ENCODE measurements at regions not wholly inside any gene's neighbourhood (a gene's known extent, or its start where the extent isn't known, plus 50 kb on each side); places are given as distances from the start of the nearest gene placed in this dataset.

DNA sequence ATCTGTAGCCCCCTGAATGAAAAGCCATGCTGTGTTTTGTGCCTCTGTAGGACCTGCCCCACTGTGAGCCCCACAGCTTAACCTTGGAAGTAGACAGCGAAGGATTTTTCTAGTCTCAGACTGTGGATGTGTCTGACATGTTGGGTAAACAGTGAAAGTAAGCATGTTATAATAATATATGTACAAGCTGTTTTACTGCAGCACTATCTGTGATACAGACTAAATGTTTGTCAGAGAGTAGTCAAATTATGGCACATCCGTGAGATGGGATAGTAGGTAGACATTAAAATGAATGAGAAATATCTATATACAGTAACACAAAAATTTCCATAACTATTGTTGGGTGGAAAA, 381.2 kb upstream of the NR3C2 start:
- CTCF ChIA-PET = no interaction called here
- no peak overlapping the region for H3K9ac ChIP-seq

GRCh38 chr4:148822572-148823418, 380.6 kb upstream of the NR3C2 start:
- H3K9me3 ChIP-seq = no peaks in the 10 kb centered on the region
- H3K27ac ChIP-seq (ENCODE audit: low read depth in 2 of 2, low read length in 1 of 2) = no peak overlapping the region
- POLR2A ChIA-PET = no interaction called here
- H3K36me3 ChIP-seq (replicated peaks in 1 of 2; ENCODE audit: control insufficient read depth in 1 of 2, insufficient read depth in 2 of 2, low read length in 1 of 2) = no peaks in the 10 kb centered on the region
- no peaks in the 10 kb centered on the region for H4K20me1 ChIP-seq (ENCODE audit: insufficient read depth)
- H3K4me3 ChIP-seq (ENCODE audit: low read depth in 2 of 2, low read length in 1 of 2) = no peak overlapping the region
- no peaks in the 10 kb centered on the region for H3F3A ChIP-seq (replicated peaks; ENCODE audit: insufficient read depth)
- CTCF ChIA-PET = no interaction called here
- no peak overlapping the region for H3K4me2 ChIP-seq
- H3K27me3 ChIP-seq (ENCODE audit: insufficient read depth) = no peaks in the 10 kb centered on the region; the same call in 1 of the 2 replicates
- H3K9ac ChIP-seq = no peak overlapping the region
- H3K79me2 ChIP-seq (ENCODE audit: insufficient read depth) = no peaks in the 10 kb centered on the region
- no peak for TF ChIP-seq ELF1 (IDR thresholded peaks at IDR 0.05)
- TF ChIP-seq EZH2phosphoT487 (IDR thresholded peaks at IDR 0.05; ENCODE audit: borderline replicate concordance, low read depth) = no peak
- TF ChIP-seq TAF1 (IDR thresholded peaks at IDR 0.05; ENCODE audit: borderline replicate concordance, low read depth, low read length) = no peak
- TF ChIP-seq RAD21 (IDR thresholded peaks at IDR 0.05; ENCODE audit: low read length) = no peak
- TF ChIP-seq SMC3 (IDR thresholded peaks at IDR 0.05; ENCODE audit: low read depth, low read length) = no peak
- TF ChIP-seq POLR2AphosphoS5 (IDR thresholded peaks at IDR 0.05; ENCODE audit: low read depth, low read length) = no peak
- no peak for TF ChIP-seq NRF1 (IDR thresholded peaks at IDR 0.05; ENCODE audit: low read depth, low read length)
- TF ChIP-seq TCF12 (IDR thresholded peaks at IDR 0.05) = no peak
- WGBS (ENCODE audit: low lambda C conversion rate) = 0% methylated on average over 5 of the region's 5 CpGs
- H3K9me2 ChIP-seq = no peaks in the 10 kb centered on the region
- no peaks in the 10 kb centered on the region for H3K4me1 ChIP-seq (ENCODE audit: control insufficient read depth in 1 of 2, insufficient read depth in 2 of 2, low read depth in 1 of 2, low read length in 1 of 2)
- H2AFZ ChIP-seq (ENCODE audit: low read depth) = no peak overlapping the region
- no peak for DNase-seq

More for the DNA sequence above, 381.2 kb upstream of the NR3C2 start:
- Histone ChIP-seq H3K79me2 (ENCODE audit: insufficient read depth) (no peaks in the 10 kb centered on the region), H3K9me3 (no peaks in the 10 kb centered on the region), H3K4me2 (no peak overlapping the region), H4K20me1 (ENCODE audit: insufficient read depth) (no peaks in the 10 kb centered on the region), H2AFZ (ENCODE audit: low read depth) (no peak overlapping the region), H3K9me2 (no peaks in the 10 kb centered on the region), H3K27me3 (ENCODE audit: insufficient read depth) (no peaks in the 10 kb centered on the region; the same call in 1 of the 2 replicates), H3K4me1 (ENCODE audit: control insufficient read depth in 1 of 2, insufficient read depth in 2 of 2, low read depth in 1 of 2, low read length in 1 of 2) (no peaks in the 10 kb centered on the region), H3F3A (replicated peaks; ENCODE audit: insufficient read depth) (no peaks in the 10 kb centered on the region), H3K27ac (ENCODE audit: low read depth in 2 of 2, low read length in 1 of 2) (no peak overlapping the region), H3K4me3 (ENCODE audit: low read depth in 2 of 2, low read length in 1 of 2) (no peak overlapping the region), H3K36me3 (replicated peaks in 1 of 2; ENCODE audit: control insufficient read depth in 1 of 2, insufficient read depth in 2 of 2, low read length in 1 of 2) (no peaks in the 10 kb centered on the region)
- WGBS (ENCODE audit: low lambda C conversion rate) = 1% methylated on average over 2 of the region's 2 CpGs
- no peak for DNase-seq
- TF ChIP-seq CTCF (IDR thresholded peaks at IDR 0.05) = no peak
- TF ChIP-seq NFIC (IDR thresholded peaks at IDR 0.05; ENCODE audit: borderline replicate concordance) = no peak
- no peak for TF ChIP-seq CHD2 (IDR thresholded peaks at IDR 0.05; ENCODE audit: low read length, partially characterized antibody)
- no peak for TF ChIP-seq FOSL2 (IDR thresholded peaks at IDR 0.05; ENCODE audit: borderline replicate concordance, low read depth)
- no peak for TF ChIP-seq IRF3 (IDR thresholded peaks at IDR 0.05; ENCODE audit: low read depth, low read length)
- TF ChIP-seq GATA2 (CRISPR knock-in tag; IDR thresholded peaks at IDR 0.05) = no peak
- no peak for TF ChIP-seq RFX5 (IDR thresholded peaks at IDR 0.05; ENCODE audit: low read length)
- POLR2A ChIA-PET = no interaction called here

Data from SK-N-SH (cell line).